CD4-positive, alpha-beta T cell treated with Interleukin-10 for 1 hour (primary cell): ENCODE measurements at regions not wholly inside any gene's neighbourhood (a gene's known extent, or its start where the extent isn't known, plus 50 kb on each side); places are given as distances from the start of the nearest gene placed in this dataset.

Source experiments
- DNase-seq: peaks from one replicate; pipeline ENCODE4 v3.0.0-alpha.2; 2020

DNA sequence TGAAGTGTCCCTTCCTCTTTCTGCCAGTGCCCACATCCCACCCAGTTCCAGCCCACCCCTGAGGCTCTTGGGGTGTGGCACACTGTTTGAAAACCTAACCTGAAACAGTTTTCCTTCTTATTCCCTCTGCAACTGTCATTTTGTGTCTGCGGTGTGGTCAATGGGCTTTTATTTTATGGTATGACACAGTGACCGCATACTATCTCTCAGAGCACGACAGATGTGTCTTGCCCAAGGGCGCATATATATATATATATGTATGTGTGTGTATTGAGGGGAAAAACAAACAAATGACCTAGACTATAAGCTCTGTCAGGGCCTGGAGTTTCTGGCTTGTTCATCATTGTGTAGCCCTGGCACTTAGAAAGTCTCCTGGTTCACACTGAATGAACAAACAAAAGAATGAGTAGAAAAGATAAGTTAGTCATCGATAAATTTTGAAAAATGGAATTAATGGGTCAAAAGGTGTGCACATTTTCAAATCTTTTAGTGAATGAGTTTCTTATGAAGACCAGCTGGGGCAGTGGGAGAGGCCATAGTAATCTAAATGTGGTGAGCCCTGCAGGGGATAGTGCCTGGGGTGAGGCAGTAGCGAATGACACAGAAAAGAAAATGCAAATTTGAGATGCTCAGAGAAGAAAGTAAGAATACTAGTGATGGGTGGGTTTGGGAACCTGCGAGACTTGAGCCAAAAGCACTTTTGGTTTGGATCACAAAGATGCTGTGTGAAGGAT lies 198.4 kb downstream of the SNX10 start:
- no peak for DNase-seq

DNA sequence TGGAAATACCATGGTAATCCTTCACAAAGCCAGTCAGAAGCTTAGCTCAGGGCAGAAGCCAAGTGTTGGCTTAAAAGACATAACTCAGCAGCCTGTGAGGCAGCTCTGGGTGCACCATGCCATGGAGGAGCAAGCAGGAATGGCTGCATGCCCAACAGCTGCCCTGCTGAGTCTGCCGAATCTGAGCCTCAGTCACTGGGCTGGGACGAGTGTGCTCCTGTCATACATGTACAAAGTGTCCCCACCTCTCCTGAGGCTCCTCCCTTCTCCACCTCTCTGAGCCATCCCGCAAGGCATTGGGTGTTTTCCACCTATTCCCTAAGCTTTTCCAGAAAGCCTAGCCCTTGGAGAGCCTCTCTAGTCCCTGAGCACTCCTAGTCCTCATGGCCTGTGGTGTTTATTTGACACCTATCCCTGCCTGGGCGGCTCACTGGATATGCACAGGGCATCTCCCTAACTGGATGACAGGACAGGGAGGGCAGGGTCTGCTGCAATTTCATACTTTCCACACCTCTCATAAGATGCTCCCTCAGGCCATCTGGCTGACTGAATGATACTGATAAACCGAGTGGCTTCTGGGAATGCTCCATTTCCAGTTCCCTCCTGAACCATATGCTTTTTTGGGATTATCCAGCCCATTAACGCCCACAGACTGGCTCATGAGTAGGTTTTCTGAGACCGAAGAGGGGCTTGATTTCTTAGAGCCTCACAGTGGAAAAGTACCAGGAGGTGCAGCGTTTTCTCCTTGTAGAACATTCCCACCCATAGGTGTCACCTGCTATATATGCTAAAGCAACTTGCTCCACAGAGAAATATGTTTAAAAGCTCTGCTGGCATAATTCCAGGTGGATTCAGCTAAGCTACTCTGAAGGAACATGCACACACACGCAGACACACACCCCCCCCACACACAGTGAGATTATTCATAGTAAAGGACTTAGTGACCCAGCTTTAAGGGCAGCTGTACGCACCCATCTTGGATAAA lies 199.3 kb downstream of the SNX10 start:
- DNase-seq, result no peak

DNA sequence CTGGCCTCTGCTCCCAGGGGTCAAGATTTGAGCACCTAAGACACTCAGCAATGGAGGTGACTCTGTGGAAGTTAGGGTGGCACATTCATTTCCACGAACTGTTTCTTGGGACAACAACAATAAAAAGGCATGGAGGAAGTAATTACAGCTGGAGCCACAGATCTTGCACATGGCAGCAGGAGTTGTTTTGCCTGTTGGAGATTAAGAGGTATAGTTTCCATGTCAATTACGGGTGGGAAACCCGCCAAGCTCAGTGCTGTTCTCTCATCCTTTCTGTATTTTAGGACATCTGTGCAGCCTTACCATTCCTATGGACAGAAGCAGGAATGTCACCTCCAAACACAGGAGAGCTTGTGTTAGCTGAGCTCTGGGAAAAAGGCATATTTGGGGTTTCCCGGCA lies 201.2 kb downstream of the SNX10 start:
- no peak for DNase-seq

- DNase-seq, result no peak
These were observed 202.2 kb downstream of the SNX10 start for GRCh38 chr7:26493737-26494428.

DNA sequence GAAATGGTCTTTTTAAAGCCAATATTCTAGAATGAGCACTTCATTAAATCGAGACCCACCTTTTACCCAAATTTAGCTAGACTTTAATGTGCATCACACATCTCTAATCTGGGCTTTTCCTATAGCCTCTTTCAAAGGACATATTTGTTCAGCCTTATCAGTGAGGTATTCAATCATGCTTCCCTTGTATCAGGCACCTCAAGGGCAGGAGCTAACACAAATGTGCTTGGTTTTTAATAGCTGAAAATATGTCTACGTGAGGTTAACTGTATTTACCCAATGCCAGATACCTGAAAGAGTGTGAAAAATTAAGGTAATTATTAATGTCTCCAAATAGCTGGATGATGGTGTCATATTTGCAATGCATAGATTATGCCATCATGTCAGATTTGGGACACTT lies 203.9 kb downstream of the SNX10 start:
- no peak for DNase-seq

DNA sequence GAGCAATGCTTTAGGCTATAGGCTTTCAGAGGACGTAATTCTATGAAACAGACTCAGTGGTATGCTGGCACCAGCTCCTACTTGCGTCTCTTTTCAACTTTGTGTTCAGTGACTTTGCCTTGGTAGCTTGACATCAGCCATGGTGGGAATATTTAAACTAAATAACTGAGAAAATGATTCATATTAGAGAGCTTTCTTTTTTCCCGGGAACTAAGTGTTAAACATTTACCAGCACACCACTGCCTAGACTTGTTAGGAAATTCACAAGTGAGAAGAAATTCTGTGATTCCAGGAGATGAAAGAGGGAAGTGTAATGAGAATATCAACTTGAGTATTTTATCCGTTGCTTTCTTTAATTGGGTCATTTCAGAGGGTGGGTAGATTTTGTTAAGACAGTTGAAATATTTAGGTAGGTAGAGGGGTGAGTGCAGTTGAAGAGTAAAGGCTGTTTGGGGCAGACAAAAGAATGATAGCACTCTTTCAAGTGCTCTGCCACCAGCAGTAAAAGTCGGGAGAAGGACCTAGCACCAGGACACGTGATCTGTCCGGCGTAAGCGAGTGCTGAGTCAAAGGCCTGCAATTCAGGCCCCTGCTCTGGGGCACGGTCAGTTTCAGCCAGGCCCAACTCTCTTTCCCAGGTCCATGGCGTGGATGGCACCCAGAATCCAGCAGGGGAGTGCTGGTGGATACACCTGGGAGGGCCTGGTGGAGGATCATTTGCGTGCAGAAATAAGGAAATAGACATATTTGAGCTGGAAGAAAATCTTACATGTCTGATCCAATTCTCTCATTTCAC lies 206.3 kb downstream of the SNX10 start:
- no peak for DNase-seq

- no peak for DNase-seq
These were observed 207.7 kb downstream of the SNX10 start for GRCh38 chr7:26499315-26499897.

GRCh38 chr7:26500749-26501352 lies 209.2 kb downstream of the SNX10 start:
- DNase-seq, result peak; percentile 27

- no peak for DNase-seq
These were observed 212.9 kb downstream of the SNX10 start for GRCh38 chr7:26504411-26505120.

- no peak for DNase-seq
These were observed 214.5 kb downstream of the SNX10 start for GRCh38 chr7:26506196-26506595.

DNA sequence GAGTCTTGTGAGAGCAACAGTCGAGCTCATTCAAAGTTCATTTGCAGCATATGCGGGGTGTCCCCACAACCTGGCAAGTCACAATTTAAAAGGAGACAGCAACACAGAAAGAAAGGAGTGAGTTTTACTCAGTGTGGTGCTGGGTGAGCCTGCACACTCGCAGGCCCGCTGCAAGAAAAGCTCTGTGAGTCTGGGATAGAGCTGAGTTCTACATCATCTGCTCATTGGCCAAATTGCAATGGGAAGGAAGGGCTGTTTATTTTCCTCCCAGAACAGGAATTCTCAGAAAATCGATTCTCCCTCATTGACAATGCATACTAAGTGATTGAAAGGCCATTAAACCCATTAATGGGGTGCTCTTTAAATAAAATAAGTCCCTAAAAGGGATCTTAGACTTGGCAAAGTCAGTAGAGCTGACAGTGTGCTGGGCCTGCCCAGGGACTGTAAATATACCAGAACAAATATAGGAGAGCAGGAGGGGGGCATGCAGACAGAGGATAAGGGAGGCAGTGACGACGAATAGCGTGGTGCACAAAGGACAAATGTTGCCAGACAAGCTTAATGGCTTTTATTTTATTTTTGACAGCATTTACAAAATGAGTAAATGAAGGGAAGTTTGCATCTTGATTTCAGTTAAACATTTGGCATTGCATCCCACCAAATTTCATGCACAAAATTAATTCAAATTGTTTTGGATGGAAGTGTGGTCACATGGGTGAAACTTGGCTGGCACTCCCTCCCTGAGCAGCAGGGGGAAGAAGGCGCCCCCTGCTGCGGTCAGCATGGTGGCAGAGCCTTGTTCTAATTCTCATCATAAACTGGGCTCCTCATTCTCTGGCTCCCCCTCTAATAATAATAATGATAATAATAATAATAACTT lies 215.7 kb downstream of the SNX10 start:
- DNase-seq, result no peak

DNA sequence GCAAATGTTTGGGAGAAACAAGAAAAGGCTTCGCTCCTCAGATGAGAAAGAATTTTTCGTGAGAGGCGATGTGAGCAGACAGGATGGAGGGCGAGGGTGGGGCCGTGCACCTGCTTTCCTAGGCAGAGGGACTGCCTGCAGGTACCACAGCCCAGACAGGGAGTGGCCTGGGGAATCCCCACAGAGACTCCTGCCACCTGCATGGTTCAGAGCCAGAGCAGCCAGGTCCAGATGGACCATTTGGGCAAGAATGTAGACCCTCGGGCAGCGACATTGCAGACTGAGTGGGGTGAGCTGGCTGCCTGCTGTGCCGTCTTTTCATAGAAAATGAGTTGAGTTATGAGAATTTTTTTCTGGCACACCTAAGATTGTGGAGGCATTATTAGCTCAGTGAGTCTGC lies 216.8 kb downstream of the SNX10 start:
- DNase-seq, result no peak

DNA sequence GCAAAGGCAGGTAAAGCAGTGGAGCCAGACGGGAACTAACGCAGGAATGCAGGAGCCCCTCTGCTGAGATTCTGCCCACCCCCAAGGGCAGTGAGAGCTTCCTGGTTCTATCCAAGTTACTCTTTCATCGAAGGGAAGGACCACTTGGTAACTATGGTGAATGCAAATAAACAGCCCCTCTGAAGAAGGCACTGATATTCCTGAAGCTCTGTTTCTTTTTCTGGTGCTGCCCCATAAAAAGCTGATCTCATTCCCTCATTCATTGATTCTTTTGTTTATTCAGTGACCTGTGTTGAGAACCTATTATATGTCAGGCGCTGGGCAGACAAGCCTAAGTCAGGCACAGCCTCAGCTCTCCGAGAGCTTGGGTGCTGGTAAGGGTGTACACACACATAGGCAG lies 217.3 kb downstream of the SNX10 start:
- no peak for DNase-seq

GRCh38 chr7:26510231-26510957 lies 218.7 kb downstream of the SNX10 start:
- no peak for DNase-seq

DNA sequence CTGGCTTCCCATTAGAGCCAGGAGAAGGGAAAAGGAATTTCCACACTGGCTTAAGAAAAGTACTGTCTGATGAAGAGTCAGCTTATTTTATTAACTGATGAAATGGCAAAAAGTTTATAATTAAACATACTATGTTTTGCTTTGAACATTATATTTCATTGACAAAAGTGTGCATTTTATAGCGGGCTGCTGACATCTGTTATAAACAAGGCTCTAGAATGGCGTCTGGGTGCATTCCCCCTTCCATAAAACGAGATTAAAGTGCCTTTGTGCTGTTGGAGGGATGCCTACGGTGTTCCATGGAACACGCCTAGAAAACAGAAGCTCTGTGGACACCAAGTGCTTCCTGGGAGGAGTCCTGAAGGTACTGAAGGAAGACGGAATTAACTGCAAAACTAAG lies 220.2 kb downstream of the SNX10 start:
- DNase-seq, result no peak

GRCh38 chr7:26512737-26513136 lies 221.1 kb downstream of the SNX10 start:
- DNase-seq, result no peak

GRCh38 chr7:26513948-26514347 lies 222.3 kb downstream of the SNX10 start:
- no peak for DNase-seq

DNA sequence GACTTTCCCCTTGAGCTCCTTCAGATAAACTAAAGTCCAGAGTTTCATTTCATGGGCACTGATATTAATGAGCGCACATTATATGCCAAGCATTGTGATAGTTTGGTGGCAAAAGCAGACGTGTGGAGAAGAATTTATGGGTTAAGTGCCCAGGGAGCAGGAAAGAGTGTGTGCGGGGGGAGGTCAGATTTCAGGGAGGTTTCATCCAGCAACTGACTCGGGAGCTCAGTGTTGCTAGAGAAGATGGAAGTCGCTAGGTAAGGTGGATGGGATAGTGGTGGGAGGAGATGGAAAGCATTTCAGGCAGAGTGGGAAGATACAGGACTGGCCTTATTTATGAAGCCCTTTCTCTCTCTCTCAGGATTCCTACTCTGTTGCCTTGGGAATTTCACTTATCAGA lies 223.0 kb downstream of the SNX10 start:
- DNase-seq, result no peak

DNA sequence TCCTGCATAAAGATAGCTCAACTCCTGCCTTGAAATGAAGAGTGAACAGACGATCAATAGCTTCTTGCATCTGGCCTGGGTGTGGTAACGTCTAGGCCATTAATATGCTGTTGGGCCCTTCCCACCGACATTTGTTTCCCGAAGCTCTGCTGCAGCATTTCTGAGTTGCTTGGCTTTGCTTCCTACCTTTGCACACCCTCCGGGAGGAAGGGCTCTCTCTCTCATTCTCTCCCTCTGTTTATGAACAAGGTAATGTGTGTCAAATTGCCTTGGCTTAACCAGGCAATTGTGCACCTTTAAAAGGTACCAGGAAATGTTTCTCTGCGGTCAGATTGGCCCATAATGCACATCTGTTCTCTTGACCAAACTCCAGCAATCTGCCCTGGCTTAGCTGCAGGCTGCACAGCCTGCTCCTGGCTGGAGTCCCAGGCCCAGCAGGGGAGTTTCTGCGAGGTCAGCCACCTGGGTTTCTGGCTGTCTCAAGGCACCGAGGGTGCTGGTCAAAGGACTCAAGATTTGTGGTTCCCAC lies 223.7 kb downstream of the SNX10 start:
- DNase-seq, result no peak
